HG03280 (cell line): ENCODE measurements at regions not wholly inside any gene's neighbourhood (a gene's known extent, or its start where the extent isn't known, plus 50 kb on each side); places are given as distances from the start of the nearest gene placed in this dataset.
"Not testable (repeated sequence)": the region's sequence is repeated elsewhere in the genome, so short reads cannot be mapped to it uniquely, and the experiment has no call there.

Source experiments
- ATAC-seq: cut with Tn5 transposase; IDR thresholded peaks from one replicate; pipeline ENCODE4 v1.9.1; 2021; ENCODE audit warnings: mild to moderate bottlenecking, moderate library complexity; ENCODE audit not compliant: unreplicated experiment

GRCh38 chr17:70510288-70510687 is 341.0 kb downstream of the KCNJ2 start:
- no peak for ATAC-seq

DNA sequence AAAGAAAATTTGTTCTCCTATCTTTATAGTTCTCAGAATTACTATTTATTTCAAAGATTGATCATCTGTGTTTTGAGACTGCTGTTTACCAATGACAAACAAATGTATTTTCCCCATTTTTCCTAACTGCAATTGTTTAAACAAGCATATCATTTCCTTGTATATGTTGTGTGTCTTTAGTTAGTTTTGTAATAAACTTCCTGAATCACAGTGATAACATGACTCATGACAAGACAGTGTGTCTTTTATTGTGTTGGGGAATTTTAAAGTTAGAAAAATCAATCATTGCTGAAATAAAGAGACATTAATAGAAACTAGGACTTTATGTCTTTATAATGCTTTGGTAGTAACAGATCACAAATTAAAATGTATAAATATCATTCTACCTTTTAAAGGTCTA is 348.5 kb downstream of the KCNJ2 start:
- ATAC-seq = no peak

GRCh38 chr17:70519300-70519699 is 350.0 kb downstream of the KCNJ2 start:
- ATAC-seq = no peak

- ATAC-seq = no peak
Measured at GRCh38 chr17:70520447-70520846, 351.1 kb downstream of the KCNJ2 start.

GRCh38 chr17:70520956-70521355 is 351.6 kb downstream of the KCNJ2 start:
- ATAC-seq = no peak

DNA sequence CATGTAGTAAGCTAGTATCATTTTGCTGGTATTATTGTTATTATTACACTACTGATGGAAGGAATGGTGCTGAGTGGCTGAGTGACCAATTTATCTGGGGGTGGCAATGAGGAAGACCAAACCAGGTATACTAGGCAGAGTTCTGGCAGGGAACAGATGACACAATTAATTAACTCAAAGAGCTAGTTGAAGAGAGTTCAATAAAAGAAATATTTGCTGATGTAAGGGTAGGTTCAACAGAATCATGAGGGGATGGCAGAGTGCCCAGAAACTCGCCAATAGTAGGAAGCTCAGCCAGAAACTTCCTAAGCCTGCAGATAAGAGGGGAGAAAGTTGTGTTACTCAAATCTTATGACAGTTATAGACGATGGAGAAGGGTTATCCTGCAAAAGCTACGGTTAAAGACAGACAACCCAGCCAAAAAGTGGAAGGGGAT is 352.5 kb downstream of the KCNJ2 start:
- no peak for ATAC-seq

GRCh38 chr17:70523426-70523825 is 354.1 kb downstream of the KCNJ2 start:
- no peak for ATAC-seq

- ATAC-seq = not testable (repeated sequence)
Measured at GRCh38 chr17:70525035-70525434, 355.7 kb downstream of the KCNJ2 start.

- ATAC-seq = no peak
Measured at GRCh38 chr17:70525961-70526360, 356.6 kb downstream of the KCNJ2 start.

GRCh38 chr17:70527364-70527888 is 358.1 kb downstream of the KCNJ2 start:
- no peak for ATAC-seq

DNA sequence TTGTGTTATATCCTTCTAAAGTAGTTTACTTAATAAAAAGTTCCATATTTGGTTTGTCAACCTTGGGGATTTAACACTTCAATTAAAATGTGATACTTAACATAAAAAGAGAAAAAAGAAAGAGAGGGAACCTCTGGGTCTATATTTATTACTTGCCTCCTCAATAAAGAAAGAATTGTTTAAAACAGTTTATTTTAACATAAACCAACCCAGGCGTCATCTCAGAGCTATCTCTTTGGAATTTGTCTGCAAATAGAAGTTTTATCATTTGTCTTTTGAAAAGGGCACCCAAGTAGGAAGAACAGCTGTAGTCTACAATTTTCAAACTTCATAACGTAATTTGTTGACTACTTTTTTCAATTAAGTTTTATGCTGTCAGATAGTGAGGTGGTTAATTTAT is 364.1 kb downstream of the KCNJ2 start:
- no peak for ATAC-seq

DNA sequence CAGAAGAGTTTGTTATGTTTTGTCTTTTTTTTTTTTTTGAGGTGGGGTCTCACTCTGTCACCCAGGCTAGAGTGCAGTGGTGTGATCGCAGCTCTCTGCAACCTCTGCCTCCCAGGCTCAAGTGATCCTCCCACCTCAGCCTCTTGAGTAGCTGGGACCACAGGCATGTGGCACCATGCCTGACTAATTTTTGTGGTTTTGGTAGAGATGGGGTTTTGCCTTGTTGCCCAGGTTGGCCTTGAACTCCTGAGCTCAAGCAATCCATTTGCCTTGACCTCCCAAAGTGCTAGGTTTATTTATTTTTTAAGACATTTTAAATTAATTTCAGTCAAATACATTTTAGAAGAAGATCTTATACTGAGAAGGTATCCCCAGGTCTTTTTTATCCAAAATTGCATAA is 366.7 kb downstream of the KCNJ2 start:
- no peak for ATAC-seq

GRCh38 chr17:70539132-70539924 is 370.0 kb downstream of the KCNJ2 start:
- ATAC-seq = no peak

DNA sequence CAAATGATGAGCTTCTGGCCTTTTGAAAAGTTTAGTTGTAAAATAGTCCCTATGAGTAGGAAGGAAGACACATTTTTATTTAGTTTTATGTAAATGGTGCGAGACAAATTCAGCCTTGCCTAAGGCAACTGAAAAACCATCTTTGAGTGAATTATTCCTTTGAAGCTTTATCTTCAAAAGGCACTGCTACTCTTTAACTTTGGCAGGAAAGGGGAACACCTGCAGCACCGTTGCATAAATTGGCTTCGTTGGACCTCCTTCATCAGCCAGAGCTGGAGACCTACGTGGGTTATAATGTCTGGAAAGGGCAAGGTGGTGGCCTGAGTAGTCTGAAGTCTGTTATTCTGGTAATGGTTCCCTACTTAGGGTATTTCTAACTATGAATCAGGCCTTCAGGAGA is 373.5 kb downstream of the KCNJ2 start:
- ATAC-seq = no peak

GRCh38 chr17:70544317-70544716 is 375.0 kb downstream of the KCNJ2 start:
- ATAC-seq = no peak

DNA sequence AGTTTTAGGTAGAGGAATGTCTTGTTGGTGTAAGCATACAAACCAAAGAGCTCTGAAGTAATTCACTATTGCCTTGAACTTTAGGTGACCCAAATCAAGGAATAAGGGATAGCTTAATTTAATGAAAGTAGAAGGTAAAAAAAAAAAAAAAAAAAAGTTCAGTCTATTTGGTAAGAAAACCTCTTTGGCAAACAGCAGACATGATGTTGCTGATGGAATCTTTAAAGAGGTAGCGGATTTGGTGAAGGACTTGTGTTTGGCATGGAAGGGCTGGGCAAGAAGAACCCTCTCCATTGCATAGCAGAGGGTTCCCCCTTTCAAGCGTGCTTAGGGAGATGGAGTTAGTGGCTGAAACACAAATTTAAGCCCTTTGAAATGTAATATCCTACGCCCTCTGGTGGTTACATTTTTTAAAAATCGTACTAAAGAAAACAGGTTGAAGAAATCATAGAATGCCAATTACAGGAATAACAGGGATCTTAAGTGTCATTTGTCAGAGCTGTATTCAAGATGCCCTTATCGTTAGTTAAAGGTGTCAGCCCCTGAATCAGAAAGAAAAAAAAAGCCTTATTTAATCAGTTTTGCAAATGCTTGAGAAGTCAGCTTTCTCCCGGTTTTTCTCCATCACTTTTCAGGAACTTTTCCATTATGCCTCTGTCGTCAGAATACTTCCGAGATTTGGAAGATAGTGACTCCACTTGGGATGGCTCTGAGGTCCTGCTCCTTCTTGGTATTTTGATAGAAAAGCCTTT is 383.1 kb downstream of the KCNJ2 start:
- no peak for ATAC-seq

DNA sequence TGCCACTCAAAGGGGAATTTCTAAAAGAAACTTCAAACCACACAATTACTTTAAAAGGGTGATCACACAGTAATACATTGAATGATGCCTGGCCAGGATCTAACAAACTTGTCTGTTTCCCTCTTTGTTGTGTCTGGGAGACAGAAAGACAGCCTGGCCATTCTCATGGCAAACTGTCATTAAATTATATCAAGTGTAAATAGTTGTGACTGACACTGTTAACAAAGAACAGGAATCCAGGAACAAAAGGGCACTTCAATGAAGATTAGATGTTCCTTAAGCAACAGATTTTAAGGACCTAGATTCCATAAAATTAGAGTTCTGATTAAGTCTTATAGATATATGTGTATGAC is 383.6 kb downstream of the KCNJ2 start:
- no peak for ATAC-seq

DNA sequence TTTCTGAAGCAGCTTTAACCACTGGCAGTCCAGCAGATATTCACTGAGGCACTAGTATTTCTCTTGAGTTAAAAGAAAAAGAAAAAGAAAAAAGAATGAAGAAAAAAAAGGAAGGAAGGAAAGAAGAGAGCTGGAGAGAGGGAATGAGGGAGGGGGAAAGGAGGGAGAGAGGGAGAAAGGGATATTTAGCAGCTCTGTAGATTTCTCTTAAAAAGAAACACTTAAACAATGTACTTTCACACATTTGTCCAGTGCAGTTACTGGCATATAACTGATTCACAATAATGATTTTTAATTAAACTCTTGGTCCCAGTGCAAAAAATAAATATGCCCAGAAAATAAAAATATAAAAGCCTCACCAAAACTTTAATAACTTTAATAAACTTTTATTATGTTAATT is 386.4 kb downstream of the KCNJ2 start:
- ATAC-seq = no peak

DNA sequence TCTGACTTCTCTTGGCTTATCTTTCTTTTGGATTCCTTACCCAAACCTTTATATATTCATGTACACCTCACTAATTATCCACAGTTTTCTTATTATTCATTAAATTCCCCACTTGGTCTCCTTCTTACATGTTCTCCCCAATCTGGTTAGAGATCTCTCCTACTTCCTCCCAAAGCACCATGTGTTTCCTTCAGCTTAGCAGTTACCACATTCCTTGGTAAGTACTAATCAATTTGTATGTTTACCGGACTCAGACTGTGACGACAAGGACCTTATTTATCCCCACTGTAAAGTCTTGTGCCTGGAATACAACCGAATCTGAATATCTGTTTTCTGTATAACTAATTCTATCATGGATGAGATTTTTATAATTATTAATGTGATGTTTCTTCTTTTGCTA is 389.5 kb downstream of the KCNJ2 start:
- no peak for ATAC-seq

- ATAC-seq = no peak
Measured at GRCh38 chr17:70560471-70560870, 391.1 kb downstream of the KCNJ2 start.

GRCh38 chr17:70562137-70562536 is 392.8 kb downstream of the KCNJ2 start:
- ATAC-seq = no peak

GRCh38 chr17:70563281-70563820 is 394.0 kb downstream of the KCNJ2 start:
- no peak for ATAC-seq
